Ramos (cell line): ENCODE measurements at regions not wholly inside any gene's neighbourhood (a gene's known extent, or its start where the extent isn't known, plus 50 kb on each side); places are given as distances from the start of the nearest gene placed in this dataset.
"Not testable (repeated sequence)": the region's sequence is repeated elsewhere in the genome, so short reads cannot be mapped to it uniquely, and the experiment has no call there.

Experiments used
- in situ Hi-C: fragments of 300-500 bp; cut with MboI; formaldehyde crosslinking; loops from one replicate; pipeline ENCODE4 v1.14.3; 2022; ENCODE audit warnings: low sequenced_read_pairs; ENCODE audit not compliant: unreplicated experiment

GRCh38 chr12:5096241-5096924, 52.7 kb downstream of the KCNA5 start:
- in situ Hi-C loops = no loop called here

GRCh38 chr12:5097786-5098185, 54.1 kb downstream of the KCNA5 start:
- in situ Hi-C loops = no loop called here

DNA sequence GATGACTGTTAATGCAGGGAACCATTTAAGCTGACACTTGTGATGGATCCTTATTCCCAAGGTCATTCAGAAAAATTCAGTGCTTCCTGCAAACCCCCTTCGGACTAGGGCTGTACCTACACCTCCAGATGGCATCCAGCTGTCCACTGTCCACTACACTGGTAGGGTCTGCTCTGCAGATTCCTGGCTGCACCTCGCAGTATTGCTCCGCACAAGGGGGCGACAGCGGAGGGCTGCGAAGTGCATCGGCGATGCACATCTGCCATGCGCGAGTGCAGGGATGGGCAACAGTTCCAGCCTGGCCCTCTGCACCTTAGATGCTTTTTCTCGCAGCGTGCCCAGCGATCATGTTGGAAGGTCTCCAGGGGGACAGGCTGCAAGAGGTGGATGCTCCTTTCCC, 55.5 kb downstream of the KCNA5 start:
- in situ Hi-C loops = no loop called here

- in situ Hi-C loops = no loop called here
Measured at GRCh38 chr12:5099591-5099990, 55.9 kb downstream of the KCNA5 start.

DNA sequence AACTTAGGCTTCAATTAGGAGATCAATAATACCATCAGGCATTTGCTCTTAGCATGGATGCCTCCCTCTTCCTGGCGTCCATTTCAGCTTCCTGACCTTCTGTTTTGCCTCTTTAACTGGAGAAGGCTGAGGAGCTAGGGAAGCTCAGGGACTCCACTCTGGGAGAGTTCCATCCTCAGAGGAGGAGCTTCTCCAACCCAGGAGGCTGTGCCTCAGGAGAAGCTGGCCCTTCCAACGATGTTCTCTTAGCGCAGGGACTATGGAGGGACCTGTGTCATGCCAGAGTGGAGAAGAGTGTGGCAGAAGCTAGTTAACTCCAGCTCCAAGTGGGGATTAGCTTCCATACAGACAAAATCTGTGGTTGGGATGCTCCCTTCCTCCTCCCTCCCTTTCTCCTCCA, 58.0 kb downstream of the KCNA5 start:
- in situ Hi-C loops = no loop called here

- in situ Hi-C loops = no loop called here
Measured at GRCh38 chr12:5102261-5102789, 58.6 kb downstream of the KCNA5 start.

- in situ Hi-C loops = no loop called here
Measured at GRCh38 chr12:5102806-5103205, 59.1 kb downstream of the KCNA5 start.

DNA sequence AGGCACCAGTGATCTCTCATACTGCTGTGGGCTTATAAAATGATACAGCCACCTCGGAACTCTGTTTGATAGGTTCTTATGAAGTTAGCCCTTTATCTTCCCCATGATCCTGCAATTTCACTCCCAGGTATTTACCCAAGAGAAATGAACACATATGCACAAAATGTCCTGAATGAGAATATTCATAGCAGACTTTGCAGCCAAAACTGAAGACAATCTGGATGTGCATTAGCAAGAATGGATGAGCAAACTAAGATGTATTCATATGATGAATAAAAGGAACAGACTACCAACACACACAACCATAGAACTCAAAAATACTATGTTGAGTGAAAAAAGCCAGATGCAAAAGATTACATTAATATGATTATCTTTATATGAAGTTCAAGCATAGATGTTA, 66.7 kb downstream of the KCNA5 start:
- in situ Hi-C loops = no loop called here

GRCh38 chr12:5114436-5114835, 70.8 kb downstream of the KCNA5 start:
- in situ Hi-C loops = no loop called here

- in situ Hi-C loops = not testable (repeated sequence)
Measured at GRCh38 chr12:5121784-5122183, 78.1 kb downstream of the KCNA5 start.

GRCh38 chr12:5122256-5122831, 78.7 kb downstream of the KCNA5 start:
- in situ Hi-C loops = not testable (repeated sequence)

- in situ Hi-C loops = no loop called here
Measured at GRCh38 chr12:5123921-5124320, 80.2 kb downstream of the KCNA5 start.

GRCh38 chr12:5124401-5124800, 80.7 kb downstream of the KCNA5 start:
- in situ Hi-C loops = no loop called here

DNA sequence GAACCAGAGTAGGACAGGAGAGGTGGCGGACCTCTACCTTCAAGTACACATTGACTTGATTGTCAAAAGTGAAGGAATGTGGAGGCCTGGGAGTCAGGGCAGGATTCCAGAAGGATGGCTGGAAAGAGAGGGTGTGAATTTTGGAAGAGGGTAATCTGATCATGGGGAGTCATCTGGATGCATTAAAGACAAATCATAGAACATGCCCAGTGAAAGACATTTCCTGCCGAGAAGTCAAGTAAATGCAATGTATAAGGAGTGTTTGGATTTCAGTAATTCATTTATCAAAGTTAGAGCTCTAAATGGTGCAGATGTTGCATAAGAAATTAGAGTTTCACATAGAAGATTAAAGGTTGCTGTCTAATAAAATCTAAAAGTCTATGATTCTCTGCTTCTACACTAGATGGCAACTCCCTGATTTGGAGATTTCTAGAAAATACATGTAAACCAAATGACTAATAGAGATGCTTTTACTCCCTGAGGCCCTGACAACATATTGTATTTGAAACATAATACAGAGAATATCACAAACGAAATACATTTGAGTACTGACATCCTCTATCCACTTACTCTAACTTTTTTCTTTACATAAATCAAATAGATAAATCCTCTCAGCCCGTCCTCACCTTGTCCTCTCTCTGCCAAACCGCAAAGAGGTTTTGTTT, 91.3 kb downstream of the KCNA5 start:
- in situ Hi-C loops = no loop called here

GRCh38 chr12:5138256-5138655, 94.6 kb downstream of the KCNA5 start:
- in situ Hi-C loops = no loop called here

DNA sequence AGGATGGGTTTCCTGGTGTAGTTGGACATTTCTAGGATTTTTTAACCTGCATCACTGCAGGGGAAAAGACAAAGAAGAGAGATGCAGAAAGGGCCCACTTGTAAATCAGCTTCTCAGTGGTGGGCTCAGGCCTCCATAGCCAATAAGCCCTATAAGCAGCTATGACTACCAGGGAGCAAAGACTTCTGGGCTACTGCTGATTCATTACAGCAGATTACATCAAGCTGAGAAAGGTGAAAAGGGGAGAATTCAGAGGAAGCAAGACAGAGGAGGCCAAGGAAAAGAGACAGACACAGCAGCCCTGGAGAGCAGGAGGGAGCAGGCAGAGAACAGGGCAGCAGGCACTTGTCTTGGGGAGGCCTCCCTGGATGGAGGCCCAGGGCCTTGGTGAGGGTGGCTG, 95.2 kb downstream of the KCNA5 start:
- in situ Hi-C loops = no loop called here

DNA sequence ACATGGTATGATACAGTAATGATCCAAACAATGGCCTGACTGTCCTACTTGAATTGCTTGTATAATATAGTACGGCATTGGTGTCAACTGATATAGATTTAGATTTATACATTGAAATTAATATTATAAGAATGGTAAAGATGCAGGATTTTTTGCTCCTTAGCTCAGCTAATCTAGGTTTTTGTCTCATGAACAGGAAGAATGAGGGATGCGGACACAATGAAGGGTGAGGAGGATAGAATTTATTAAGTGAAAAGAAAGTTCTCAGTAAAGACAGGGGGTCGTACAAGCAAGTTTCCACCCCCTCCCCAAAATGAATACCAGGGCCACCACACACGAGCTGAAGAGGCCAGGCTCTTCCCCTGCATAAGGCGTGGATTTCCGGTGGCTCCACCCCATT, 96.1 kb downstream of the KCNA5 start:
- in situ Hi-C loops = no loop called here

GRCh38 chr12:5140190-5140589, 96.5 kb downstream of the KCNA5 start:
- in situ Hi-C loops = no loop called here

DNA sequence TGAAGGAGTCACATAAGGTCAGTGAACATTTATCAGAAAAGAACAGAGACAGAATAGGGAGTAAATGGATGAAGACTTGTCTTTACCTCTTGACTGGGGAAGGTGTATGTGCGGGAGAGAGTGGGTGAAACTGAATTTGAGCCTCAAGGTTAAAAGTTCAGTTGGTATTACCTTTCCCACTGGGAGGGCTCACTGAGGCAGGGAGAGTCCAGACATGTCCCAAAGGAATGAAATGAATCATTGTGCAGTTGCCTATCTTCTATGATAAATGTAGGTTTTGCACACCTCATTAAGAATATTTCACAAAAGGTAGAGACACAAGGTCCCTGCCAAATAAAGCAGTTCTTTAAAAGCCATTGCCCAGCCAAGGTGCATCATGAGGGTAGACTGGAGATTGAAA, 105.2 kb downstream of the KCNA5 start:
- in situ Hi-C loops = no loop called here

DNA sequence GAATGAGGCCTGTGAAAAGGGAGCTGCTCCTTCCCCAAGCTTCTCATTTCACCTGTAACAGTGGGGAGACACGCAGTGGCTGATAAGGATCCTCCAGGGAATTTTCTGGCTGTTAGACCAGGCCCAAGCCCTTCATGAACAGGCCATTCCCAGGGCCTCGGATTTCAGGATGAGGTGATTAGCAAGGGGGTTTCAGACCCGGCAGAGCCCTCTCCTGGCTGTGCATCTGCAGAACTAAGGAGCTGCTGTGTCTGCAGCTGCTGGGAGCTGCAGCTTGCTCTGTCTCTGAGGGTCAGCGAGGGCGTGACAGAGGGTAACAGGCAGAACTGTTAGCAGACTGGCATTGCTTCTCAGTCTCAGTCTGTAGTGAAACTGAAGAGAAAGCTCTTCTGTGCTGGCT, 110.4 kb downstream of the KCNA5 start:
- in situ Hi-C loops = no loop called here

GRCh38 chr12:5155866-5156265, 112.2 kb downstream of the KCNA5 start:
- in situ Hi-C loops = no loop called here

GRCh38 chr12:5160827-5161226, 117.1 kb downstream of the KCNA5 start:
- in situ Hi-C loops = no loop called here
